Neural progenitor cell (in vitro differentiated cells): ENCODE measurements at regions not wholly inside any gene's neighbourhood (a gene's known extent, or its start where the extent isn't known, plus 50 kb on each side); places are given as distances from the start of the nearest gene placed in this dataset.

Experiments
- CTCF ChIP-seq: fragments of 200-600 bp; sonication (generic); IDR thresholded peaks from 2 replicates; pipeline ENCODE4 v1.5.1; 2017; ENCODE audit warnings: antibody characterized with exemption, mild to moderate bottlenecking
- EZH2 ChIP-seq: fragments of 200-600 bp; sonication (generic); IDR thresholded peaks from 2 replicates; pipeline ENCODE4 v1.6.1; 2017; ENCODE audit warnings: antibody characterized with exemption, mild to moderate bottlenecking, moderate library complexity

GRCh38 chr14:28161040-28161439 is 605.5 kb upstream of the FOXG1 start:
- TF ChIP-seq EZH2: no peak
- no peak for TF ChIP-seq CTCF
